GM13977 (cell line): ENCODE measurements at regions not wholly inside any gene's neighbourhood (a gene's known extent, or its start where the extent isn't known, plus 50 kb on each side); places are given as distances from the start of the nearest gene placed in this dataset.
"Not testable (repeated sequence)": the region's sequence is repeated elsewhere in the genome, so short reads cannot be mapped to it uniquely, and the experiment has no call there.

Source experiments
- DNase-seq: peaks from one replicate; pipeline ENCODE4 v3.0.0; 2012; ENCODE audit warnings: low spot score
- CTCF ChIP-seq: IDR thresholded peaks from 2 replicates; pipeline ENCODE4 v1.5.1; 2012; ENCODE audit warnings: mild to moderate bottlenecking, control low read depth; ENCODE audit not compliant: insufficient read depth; ENCODE audit errors: extremely low read depth, missing control alignments
- in situ Hi-C: fragments of 300-500 bp; cut with MboI; formaldehyde crosslinking; loops from one replicate; pipeline ENCODE4 v1.12.0; 2022; ENCODE audit warnings: low sequenced_read_pairs, low pct_unique_long_range_greater_than_20kb, mixed read lengths, inconsistent platforms; ENCODE audit not compliant: unreplicated experiment

DNA sequence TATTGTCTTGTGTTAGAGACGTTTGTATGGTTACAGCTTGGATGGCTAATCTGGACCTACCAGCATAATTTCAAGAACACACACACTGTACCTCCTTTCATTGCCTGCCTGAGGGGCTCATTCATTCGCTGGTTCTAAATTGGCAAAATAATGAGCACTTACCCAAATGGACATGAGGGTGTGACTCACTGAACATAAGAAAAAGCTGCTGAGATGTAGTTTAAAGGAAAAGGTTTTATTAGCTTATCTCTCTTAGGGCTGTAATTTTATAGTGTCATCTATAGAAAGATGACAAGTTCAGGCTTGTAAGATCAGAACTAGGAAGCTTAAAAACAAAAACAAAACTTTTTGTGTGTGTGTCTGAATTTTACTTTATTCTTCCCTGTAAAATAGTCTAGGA, 120.7 kb upstream of the WNT7A start:
- in situ Hi-C loops, result no loop called here
- no peak for TF ChIP-seq CTCF
- DNase-seq, result no peak

DNA sequence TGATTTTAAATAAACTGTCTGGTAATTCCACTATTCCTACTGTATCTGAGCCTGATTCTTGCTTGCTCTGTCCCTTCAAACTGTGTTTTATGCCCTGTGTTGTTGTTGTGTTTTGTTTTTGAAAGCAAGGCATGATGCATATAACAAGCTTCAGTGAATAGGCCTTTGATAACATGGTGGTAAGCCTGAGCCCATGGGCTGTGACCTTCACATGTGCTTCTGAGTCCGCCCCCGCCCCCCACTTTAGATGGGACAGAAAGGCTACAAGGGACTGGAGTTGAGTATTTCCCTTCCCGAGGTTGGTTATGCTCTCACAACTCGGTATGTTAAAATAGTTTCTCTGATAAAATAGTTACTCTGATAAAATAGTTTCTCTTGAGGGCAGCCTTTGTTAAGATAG, 119.0 kb upstream of the WNT7A start:
- in situ Hi-C loops, result no loop called here
- TF ChIP-seq CTCF, result no peak

GRCh38 chr3:13995216-13995615, 115.3 kb upstream of the WNT7A start:
- in situ Hi-C loops, DNase-seq: not testable (repeated sequence)

More for the DNA sequence above, 119.0 kb upstream of the WNT7A start:
- DNase-seq, result no peak

GRCh38 chr3:13988925-13989324, 109.1 kb upstream of the WNT7A start:
- in situ Hi-C loops, DNase-seq: not testable (repeated sequence)

DNA sequence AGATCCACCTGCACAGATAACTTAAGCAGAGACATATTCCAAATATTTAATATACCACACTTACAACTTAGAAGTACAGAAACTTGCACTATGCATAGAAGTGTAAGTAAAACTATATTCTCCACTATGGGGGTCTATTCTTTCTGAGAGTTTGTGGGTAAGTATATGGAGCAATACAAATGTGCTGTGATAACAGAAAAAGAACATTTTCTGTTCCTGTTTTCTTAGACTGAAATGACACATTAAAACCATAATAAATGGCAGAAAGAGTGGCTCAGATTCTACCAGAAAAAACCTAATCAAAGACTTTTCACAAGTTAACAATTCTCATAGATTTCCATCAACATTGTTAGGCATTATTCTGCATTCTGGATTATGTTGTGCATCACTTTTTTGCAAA, 96.6 kb upstream of the WNT7A start:
- DNase-seq, result no peak
- in situ Hi-C loops, result no loop called here
- TF ChIP-seq CTCF, result no peak

DNA sequence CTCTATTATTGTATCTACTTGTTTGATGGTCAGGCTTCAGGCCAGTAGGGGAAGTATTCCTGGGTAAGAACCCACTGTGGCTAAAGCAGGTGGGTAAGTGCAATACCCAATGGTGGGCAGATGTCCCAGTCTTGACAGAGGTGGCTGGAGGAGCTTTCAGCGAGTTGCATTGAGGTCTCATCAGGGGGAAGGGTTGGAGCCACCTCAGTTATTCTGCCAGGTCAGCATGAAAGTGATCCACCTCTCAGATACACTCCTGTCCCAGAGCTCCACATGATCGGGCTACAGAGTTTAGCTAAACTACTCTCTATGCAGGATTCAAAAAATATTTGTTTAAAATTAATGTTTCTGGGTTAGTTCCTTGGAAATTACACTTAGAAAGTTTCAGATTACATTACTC, 95.8 kb upstream of the WNT7A start:
- in situ Hi-C loops, result no loop called here
- DNase-seq, result no peak
- TF ChIP-seq CTCF, result no peak

DNA sequence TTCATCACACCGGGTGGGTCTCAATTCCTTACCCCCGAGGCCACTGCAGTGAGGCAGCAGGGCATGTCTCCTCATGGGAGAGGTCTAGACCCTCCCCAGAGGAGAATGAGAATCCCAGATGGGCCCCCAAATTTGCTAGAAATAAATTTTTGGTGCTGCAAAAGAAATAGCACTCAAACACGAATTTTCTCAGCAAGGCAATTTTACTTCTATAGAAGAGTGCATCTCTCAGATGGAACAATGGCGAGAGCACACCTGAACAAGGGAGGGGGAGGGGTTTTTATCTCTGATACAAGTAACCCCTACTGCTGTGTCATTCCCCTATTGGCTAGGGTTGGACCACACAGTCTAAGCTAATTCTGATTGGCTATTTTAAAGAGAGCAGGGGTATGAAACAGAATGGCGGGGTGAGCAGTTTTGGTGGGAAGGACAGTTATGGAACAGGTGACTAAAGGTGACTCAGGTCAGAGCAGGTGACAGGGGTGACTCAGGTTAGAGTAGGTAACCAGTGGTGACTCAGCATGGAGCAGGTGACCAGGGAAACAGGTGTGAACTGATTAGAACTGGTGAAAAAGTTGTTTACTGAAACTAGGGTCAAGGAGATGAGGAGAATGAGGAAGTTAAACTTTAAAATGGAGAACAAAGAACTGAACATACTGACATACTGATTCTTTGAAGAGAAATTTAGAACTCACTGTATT, 93.0 kb upstream of the WNT7A start:
- in situ Hi-C loops, result no loop called here
- no peak for TF ChIP-seq CTCF
- no peak for DNase-seq

GRCh38 chr3:13966302-13966701, 86.4 kb upstream of the WNT7A start:
- in situ Hi-C loops, result no loop called here
- no peak for DNase-seq
- TF ChIP-seq CTCF, result no peak
